ENCODE measurements at regions not wholly inside any gene's neighbourhood (a gene's known extent, or its start where the extent isn't known, plus 50 kb on each side); places are given as distances from the start of the nearest gene placed in this dataset.

GRCh38 chr10:47218803-47219202, 81.2 kb upstream of the GDF10 start:
- no peaks in the 10 kb centered on the region for H4K20me1 ChIP-seq (ENCODE audit: insufficient read depth, poor library complexity, severe bottlenecking)
- H3K4me1 ChIP-seq (ENCODE audit: insufficient read depth): no peaks in the 10 kb centered on the region
- H3K27ac ChIP-seq: no peak overlapping the region
- no peaks in the 10 kb centered on the region for H3K9me3 ChIP-seq (ENCODE audit: low read depth)
- no peaks in the 10 kb centered on the region for H3K79me2 ChIP-seq
- DNase-seq (ENCODE audit: low spot score): no peak
- H3K36me3 ChIP-seq (replicated peaks; ENCODE audit: insufficient read depth, low read depth): no peaks in the 10 kb centered on the region
- H3K9me2 ChIP-seq (replicated peaks; ENCODE audit: insufficient read depth): no peaks in the 10 kb centered on the region
- no peak overlapping the region for H2AFZ ChIP-seq
- H3K4me2 ChIP-seq: no peak overlapping the region
- no peaks in the 10 kb centered on the region for H3K27me3 ChIP-seq
- TF ChIP-seq EZH2 (IDR thresholded peaks at IDR 0.05; ENCODE audit: borderline replicate concordance) (no peak), CTCF (IDR thresholded peaks at IDR 0.05; ENCODE audit: poor library complexity) (no peak), EZH2phosphoT487 (IDR thresholded peaks at IDR 0.05; ENCODE audit: low read depth, severe bottlenecking, unreplicated experiment) (no peak)
- H3K4me3 ChIP-seq: no peak overlapping the region
- 70% methylated on average over 5 of the region's 5 CpGs for WGBS (ENCODE audit: low lambda C conversion rate, missing lambda C conversion rate)

GRCh38 chr10:47222461-47222860, 77.5 kb upstream of the GDF10 start:
- Histone ChIP-seq H3K9me2 (replicated peaks; ENCODE audit: insufficient read depth) (no peaks in the 10 kb centered on the region), H3K27ac (no peak overlapping the region), H3K79me2 (no peaks in the 10 kb centered on the region), H4K20me1 (ENCODE audit: insufficient read depth, poor library complexity, severe bottlenecking) (no peaks in the 10 kb centered on the region), H3K9me3 (ENCODE audit: low read depth) (no peaks in the 10 kb centered on the region), H3K4me3 (no peak overlapping the region), H3K4me2 (no peak overlapping the region), H3K4me1 (ENCODE audit: insufficient read depth) (no peaks in the 10 kb centered on the region), H2AFZ (no peak overlapping the region), H3K27me3 (no peaks in the 10 kb centered on the region), H3K36me3 (replicated peaks; ENCODE audit: insufficient read depth, low read depth) (no peaks in the 10 kb centered on the region)
- TF ChIP-seq CTCF (IDR thresholded peaks at IDR 0.05; ENCODE audit: poor library complexity): no peak
- TF ChIP-seq EZH2 (IDR thresholded peaks at IDR 0.05; ENCODE audit: borderline replicate concordance): no peak
- no peak for TF ChIP-seq EZH2phosphoT487 (IDR thresholded peaks at IDR 0.05; ENCODE audit: low read depth, severe bottlenecking, unreplicated experiment)
- WGBS (ENCODE audit: low lambda C conversion rate, missing lambda C conversion rate): 78% methylated on average over 4 of the region's 4 CpGs
- no peak for DNase-seq (ENCODE audit: low spot score)

DNA sequence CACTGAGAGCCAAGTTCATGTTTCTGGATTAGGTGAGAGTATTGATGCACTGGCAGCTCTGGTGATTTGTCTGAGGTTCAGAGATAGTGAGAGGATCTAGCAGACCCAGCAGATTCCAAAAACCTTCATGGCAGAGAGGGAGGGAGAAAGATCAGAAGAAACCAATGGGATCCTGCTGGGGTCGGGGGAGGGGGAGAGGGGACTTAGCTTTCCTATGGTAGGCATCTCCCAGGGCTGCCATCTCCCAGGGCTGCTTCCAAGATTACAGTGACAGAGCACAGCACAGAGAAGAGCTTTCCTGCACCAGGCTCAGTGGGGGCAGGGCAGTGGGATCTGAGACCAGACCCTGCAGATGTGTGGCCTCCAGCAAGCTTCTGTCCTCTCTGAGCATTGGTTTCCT, 76.8 kb upstream of the GDF10 start:
- Histone ChIP-seq H3K9me3 (ENCODE audit: low read depth) (no peaks in the 10 kb centered on the region), H4K20me1 (ENCODE audit: insufficient read depth, poor library complexity, severe bottlenecking) (no peaks in the 10 kb centered on the region), H3K27me3 (no peaks in the 10 kb centered on the region), H3K9me2 (replicated peaks; ENCODE audit: insufficient read depth) (no peaks in the 10 kb centered on the region), H3K36me3 (replicated peaks; ENCODE audit: insufficient read depth, low read depth) (no peaks in the 10 kb centered on the region), H3K79me2 (no peaks in the 10 kb centered on the region), H3K27ac (no peak overlapping the region), H2AFZ (no peak overlapping the region), H3K4me3 (no peak overlapping the region), H3K4me1 (ENCODE audit: insufficient read depth) (no peaks in the 10 kb centered on the region), H3K4me2 (no peak overlapping the region)
- TF ChIP-seq EZH2phosphoT487 (IDR thresholded peaks at IDR 0.05; ENCODE audit: low read depth, severe bottlenecking, unreplicated experiment) (no peak), EZH2 (IDR thresholded peaks at IDR 0.05; ENCODE audit: borderline replicate concordance) (no peak), CTCF (IDR thresholded peaks at IDR 0.05; ENCODE audit: poor library complexity) (no peak)
- no peak for DNase-seq (ENCODE audit: low spot score)
- no CpG with 5 or more reads among the region's 1 CpG for WGBS (ENCODE audit: low lambda C conversion rate, missing lambda C conversion rate)

Data from hepatocyte (in vitro differentiated cells).